ENCODE measurements at regions not wholly inside any gene's neighbourhood (a gene's known extent, or its start where the extent isn't known, plus 50 kb on each side); places are given as distances from the start of the nearest gene placed in this dataset.
A peak's percentile ranks its signal among the peaks of the same experiment; 100 is the strongest.

GRCh38 chr5:98576275-98576674 is 197.2 kb upstream of the RGMB start:
- TF ChIP-seq CTCF (IDR thresholded peaks at IDR 0.05; ENCODE audit: low read length, missing control alignments): no peak
- DNase-seq (ENCODE audit: low read depth): no peak
- H3K4me3 ChIP-seq (replicated peaks; ENCODE audit: low read depth, low read length): no peak overlapping the region

GRCh38 chr5:98578438-98578837 is 195.0 kb upstream of the RGMB start:
- TF ChIP-seq CTCF (IDR thresholded peaks at IDR 0.05; ENCODE audit: low read length, missing control alignments): no peak
- no peak overlapping the region for H3K4me3 ChIP-seq (replicated peaks; ENCODE audit: low read depth, low read length)
- DNase-seq (ENCODE audit: low read depth): no peak

GRCh38 chr5:98581112-98581997 is 192.1 kb upstream of the RGMB start:
- H3K4me3 ChIP-seq (replicated peaks; ENCODE audit: low read depth, low read length): no peak overlapping the region
- TF ChIP-seq CTCF (IDR thresholded peaks at IDR 0.05; ENCODE audit: low read length, missing control alignments): no peak
- peak; percentile 50 for DNase-seq (ENCODE audit: low read depth)

- no peak for DNase-seq (ENCODE audit: low read depth)
- no peak for TF ChIP-seq CTCF (IDR thresholded peaks at IDR 0.05; ENCODE audit: low read length, missing control alignments)
- H3K4me3 ChIP-seq (replicated peaks; ENCODE audit: low read depth, low read length): no peak overlapping the region
Measured at GRCh38 chr5:98583586-98583985, 189.9 kb upstream of the RGMB start.

GRCh38 chr5:98585661-98586310 is 187.7 kb upstream of the RGMB start:
- DNase-seq (ENCODE audit: low read depth): no peak
- H3K4me3 ChIP-seq (replicated peaks; ENCODE audit: low read depth, low read length): no peak overlapping the region
- TF ChIP-seq CTCF (IDR thresholded peaks at IDR 0.05; ENCODE audit: low read length, missing control alignments): no peak

GRCh38 chr5:98586581-98586980 is 186.9 kb upstream of the RGMB start:
- DNase-seq (ENCODE audit: low read depth): no peak
- TF ChIP-seq CTCF (IDR thresholded peaks at IDR 0.05; ENCODE audit: low read length, missing control alignments): no peak
- no peak overlapping the region for H3K4me3 ChIP-seq (replicated peaks; ENCODE audit: low read depth, low read length)

Data from fibroblast of pulmonary artery (primary cell).